SH-SY5Y (cell line): ENCODE measurements at regions not wholly inside any gene's neighbourhood (a gene's known extent, or its start where the extent isn't known, plus 50 kb on each side); places are given as distances from the start of the nearest gene placed in this dataset.

Experiments used
- GATA2 ChIP-seq: IDR thresholded peaks from 2 replicates; pipeline ENCODE4 v1.6.1; 2011; ENCODE audit warnings: mild to moderate bottlenecking, low read depth, low read length
- GATA3 ChIP-seq: IDR thresholded peaks from 2 replicates; pipeline ENCODE4 v1.6.1; 2011; ENCODE audit warnings: low read depth, mild to moderate bottlenecking, low read length, moderate library complexity

DNA sequence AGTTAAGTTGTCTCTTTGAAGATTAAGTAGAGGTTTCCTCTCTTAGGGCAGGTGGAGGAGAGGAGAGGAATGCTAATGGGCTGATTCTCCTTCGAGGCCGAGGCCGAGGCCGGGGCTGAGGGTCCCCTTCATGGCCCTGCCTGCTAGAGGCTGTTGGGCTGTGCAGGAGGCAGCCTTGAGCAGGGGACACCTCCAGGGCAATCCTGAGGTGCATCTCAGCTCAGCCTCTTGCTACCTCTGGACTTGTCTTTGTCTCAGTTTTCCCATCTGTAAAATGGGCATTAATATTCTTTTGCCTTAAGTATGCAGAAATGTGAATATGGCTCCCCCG lies 97.7 kb upstream of the PRR20G start:
- TF ChIP-seq GATA2 = no peak
- TF ChIP-seq GATA3 = no peak
